CD8-positive, alpha-beta memory T cell (primary cell): ENCODE measurements at regions not wholly inside any gene's neighbourhood (a gene's known extent, or its start where the extent isn't known, plus 50 kb on each side); places are given as distances from the start of the nearest gene placed in this dataset.

Experiments used
- CTCF ChIA-PET: fragments of 350-600 bp; sonication (Branson Sonifier 250); formaldehyde crosslinking; loops from one replicate; lab custom pipeline; 2021; ENCODE audit warnings: antibody characterized with exemption; lab: Charles Lee
- POLR2A ChIA-PET: fragments of 350-600 bp; sonication (Branson Sonifier 250); formaldehyde crosslinking; loops from one replicate; lab custom pipeline; 2021; ENCODE audit warnings: antibody characterized with exemption; lab: Charles Lee
- DNase-seq, 5 donors: peaks; one replicate each; pipeline versions ENCODE4 v3.0.0 to v3.0.0-alpha.2; 2020 to 2022; ENCODE audit warnings: mixed read lengths in 1 of 5
- H3K27ac ChIP-seq: one replicate; pipeline ENCODE4 v1.7.0; 2013; ENCODE audit warnings: low read depth, mild to moderate bottlenecking, low read length, moderate library complexity
- H3K27me3 ChIP-seq: 2 replicates; pipeline ENCODE4 v1.7.0; 2013; ENCODE audit warnings: low read length, mild to moderate bottlenecking; ENCODE audit not compliant: insufficient read depth, poor library complexity, severe bottlenecking
- H3K36me3 ChIP-seq: 2 replicates; pipeline ENCODE4 v1.7.0; 2013; ENCODE audit warnings: mild to moderate bottlenecking, low read length, moderate library complexity; ENCODE audit not compliant: insufficient read depth
- H3K4me1 ChIP-seq: 2 replicates; pipeline ENCODE4 v1.7.0; 2013; ENCODE audit warnings: mild to moderate bottlenecking, low read length, moderate library complexity; ENCODE audit not compliant: insufficient read depth
- H3K4me3 ChIP-seq: 2 replicates; pipeline ENCODE4 v1.7.0; 2013; ENCODE audit warnings: mild to moderate bottlenecking, low read length
- H3K9me3 ChIP-seq: 2 replicates; pipeline ENCODE4 v1.7.0; 2013; ENCODE audit warnings: mild to moderate bottlenecking, low read length
- H3K27ac Mint-ChIP-seq, 8 donors: one replicate each; pipeline ENCODE4 v1.8.0; 2020 to 2021; ENCODE audit warnings: mixed read lengths in 8 of 8, mild to moderate bottlenecking in 6 of 8, inconsistent platforms in 3 of 8, moderate library complexity in 3 of 8
- H3K27me3 Mint-ChIP-seq, 2 donors: one replicate each; pipeline ENCODE4 v1.8.0; 2020 to 2021; ENCODE audit warnings: mixed read lengths in 2 of 2, mild to moderate bottlenecking in 1 of 2, moderate library complexity in 1 of 2
- H3K36me3 Mint-ChIP-seq, 3 donors: one replicate each; pipeline ENCODE4 v1.8.0; 2020 to 2021; ENCODE audit warnings: mixed read lengths in 3 of 3, inconsistent platforms in 1 of 3, mild to moderate bottlenecking in 1 of 3
- H3K4me1 Mint-ChIP-seq, 3 donors: one replicate each; pipeline ENCODE4 v1.8.0; 2020 to 2021; ENCODE audit warnings: mixed read lengths in 3 of 3, inconsistent platforms in 1 of 3, mild to moderate bottlenecking in 1 of 3
- H3K4me3 Mint-ChIP-seq, 7 donors: one replicate each; pipeline ENCODE4 v1.8.0; 2020 to 2021; ENCODE audit warnings: mixed read lengths in 7 of 7, mild to moderate bottlenecking in 6 of 7, moderate library complexity in 4 of 7, inconsistent platforms in 2 of 7
- H3K9me3 Mint-ChIP-seq, 5 donors: one replicate each; pipeline ENCODE4 v1.8.0; 2020 to 2022; ENCODE audit warnings: mixed read lengths in 5 of 5, mild to moderate bottlenecking in 3 of 5, moderate library complexity in 2 of 5, inconsistent platforms in 1 of 5

- DNase-seq: no peak
- Histone ChIP-seq H3K9me3 (no peaks in the 10 kb centered on the region), H3K4me1 (no peaks in the 10 kb centered on the region), H3K36me3 (no peaks in the 10 kb centered on the region), H3K4me3 (no peak overlapping the region), H3K27ac (no peak overlapping the region), H3K27me3 (no peaks in the 10 kb centered on the region)
- Mint-ChIP-seq H3K27ac (no peak overlapping the region), H3K4me3 (no peak overlapping the region), H3K4me1 (no peaks in the 10 kb centered on the region), H3K9me3 (no peaks in the 10 kb centered on the region), H3K27me3 (peaks cover 11 to 34% of the 10 kb centered on the region in 2 donors), H3K36me3 (no peaks in the 10 kb centered on the region)
- CTCF ChIA-PET: no interaction called here
- POLR2A ChIA-PET: no interaction called here
These were observed 74.7 kb upstream of the INSIG1 start for GRCh38 chr7:155223021-155223420.

- no peaks in the 10 kb centered on the region for H3K4me1 ChIP-seq
- DNase-seq: no peak
- no peak overlapping the region for H3K27ac ChIP-seq
- H3K36me3 Mint-ChIP-seq: no peaks in the 10 kb centered on the region
- H3K36me3 ChIP-seq: no peaks in the 10 kb centered on the region
- no peaks in the 10 kb centered on the region for H3K9me3 ChIP-seq
- CTCF ChIA-PET: no interaction called here
- H3K27me3 Mint-ChIP-seq: peaks cover 11 to 34% of the 10 kb centered on the region in 2 donors
- H3K27me3 ChIP-seq: no peaks in the 10 kb centered on the region
- no peak overlapping the region for H3K4me3 Mint-ChIP-seq
- no peak overlapping the region for H3K4me3 ChIP-seq
- no peaks in the 10 kb centered on the region for H3K4me1 Mint-ChIP-seq
- H3K9me3 Mint-ChIP-seq: no peaks in the 10 kb centered on the region
- POLR2A ChIA-PET: no interaction called here
- peak overlapping the region in 1 of 8 donors; percentile 44 for H3K27ac Mint-ChIP-seq
These were observed 74.2 kb upstream of the INSIG1 start for GRCh38 chr7:155223503-155223902.

GRCh38 chr7:155224116-155224811 lies 73.4 kb upstream of the INSIG1 start:
- CTCF ChIA-PET: no interaction called here
- H3K36me3 Mint-ChIP-seq: no peaks in the 10 kb centered on the region
- H3K4me1 Mint-ChIP-seq: no peaks in the 10 kb centered on the region
- H3K9me3 Mint-ChIP-seq: no peaks in the 10 kb centered on the region
- H3K4me3 ChIP-seq: no peak overlapping the region
- POLR2A ChIA-PET: no interaction called here
- DNase-seq: no peak
- no peaks in the 10 kb centered on the region for H3K9me3 ChIP-seq
- no peaks in the 10 kb centered on the region for H3K27me3 ChIP-seq
- no peaks in the 10 kb centered on the region for H3K4me1 ChIP-seq
- no peak overlapping the region for H3K27ac ChIP-seq
- H3K4me3 Mint-ChIP-seq: no peak overlapping the region
- no peak overlapping the region for H3K27ac Mint-ChIP-seq
- H3K36me3 ChIP-seq: no peaks in the 10 kb centered on the region
- H3K27me3 Mint-ChIP-seq: peaks cover 11 to 31% of the 10 kb centered on the region in 2 donors

GRCh38 chr7:155225095-155225494 lies 72.6 kb upstream of the INSIG1 start:
- ChIA-PET CTCF (no interaction called here), POLR2A (no interaction called here)
- Histone ChIP-seq H3K27me3 (no peaks in the 10 kb centered on the region), H3K27ac (no peak overlapping the region), H3K4me3 (no peak overlapping the region), H3K36me3 (no peaks in the 10 kb centered on the region), H3K4me1 (no peaks in the 10 kb centered on the region), H3K9me3 (no peaks in the 10 kb centered on the region)
- Mint-ChIP-seq H3K27ac (no peak overlapping the region), H3K4me1 (no peaks in the 10 kb centered on the region), H3K9me3 (no peaks in the 10 kb centered on the region), H3K36me3 (no peaks in the 10 kb centered on the region), H3K4me3 (no peak overlapping the region), H3K27me3 (peaks cover 11 to 29% of the 10 kb centered on the region in 2 donors)
- DNase-seq: no peak

- peaks cover 10 to 29% of the 10 kb centered on the region in 2 donors for H3K27me3 Mint-ChIP-seq
- no peak overlapping the region for H3K4me3 Mint-ChIP-seq
- CTCF ChIA-PET: no interaction called here
These were observed 72.2 kb upstream of the INSIG1 start for GRCh38 chr7:155225516-155225915.

GRCh38 chr7:155226261-155227003 lies 71.2 kb upstream of the INSIG1 start:
- Mint-ChIP-seq H3K36me3 (no peaks in the 10 kb centered on the region), H3K4me1 (no peaks in the 10 kb centered on the region), H3K27me3 (peaks cover 8 to 26% of the 10 kb centered on the region in 2 donors), H3K27ac (no peak overlapping the region), H3K4me3 (no peak overlapping the region), H3K9me3 (no peaks in the 10 kb centered on the region)
- H3K27ac ChIP-seq: no peak overlapping the region
- no peaks in the 10 kb centered on the region for H3K36me3 ChIP-seq
- DNase-seq: no peak
- H3K4me1 ChIP-seq: no peaks in the 10 kb centered on the region
- no peaks in the 10 kb centered on the region for H3K9me3 ChIP-seq
- no peaks in the 10 kb centered on the region for H3K27me3 ChIP-seq
- ChIA-PET CTCF (no interaction called here), POLR2A (no interaction called here)
- no peak overlapping the region for H3K4me3 ChIP-seq

More at GRCh38 chr7:155225516-155225915, 72.2 kb upstream of the INSIG1 start:
- Mint-ChIP-seq H3K36me3 (no peaks in the 10 kb centered on the region), H3K4me1 (no peaks in the 10 kb centered on the region), H3K27ac (no peak overlapping the region), H3K9me3 (no peaks in the 10 kb centered on the region)
- Histone ChIP-seq H3K36me3 (no peaks in the 10 kb centered on the region), H3K27me3 (no peaks in the 10 kb centered on the region), H3K4me1 (no peaks in the 10 kb centered on the region), H3K4me3 (no peak overlapping the region), H3K27ac (no peak overlapping the region), H3K9me3 (no peaks in the 10 kb centered on the region)
- no peak for DNase-seq
- POLR2A ChIA-PET: no interaction called here

GRCh38 chr7:155227004-155227787 lies 70.5 kb upstream of the INSIG1 start:
- CTCF ChIA-PET: no interaction called here

More at GRCh38 chr7:155227004-155227787, 70.5 kb upstream of the INSIG1 start:
- Mint-ChIP-seq H3K4me3 (no peak overlapping the region), H3K27ac (peak overlapping the region in 1 of 8 donors; percentile 51), H3K27me3 (peaks cover 8 to 22% of the 10 kb centered on the region in 2 donors), H3K9me3 (no peaks in the 10 kb centered on the region), H3K4me1 (no peaks in the 10 kb centered on the region), H3K36me3 (no peaks in the 10 kb centered on the region)
- POLR2A ChIA-PET: no interaction called here
- H3K27ac ChIP-seq: no peak overlapping the region
- no peak overlapping the region for H3K4me3 ChIP-seq
- DNase-seq: no peak
- no peaks in the 10 kb centered on the region for H3K4me1 ChIP-seq
- H3K27me3 ChIP-seq: no peaks in the 10 kb centered on the region
- H3K9me3 ChIP-seq: no peaks in the 10 kb centered on the region
- no peaks in the 10 kb centered on the region for H3K36me3 ChIP-seq
